Activated naive CD8-positive, alpha-beta T cell treated with anti-CD3 and anti-CD28 coated beads for 36 hours (primary cell): ENCODE measurements at regions not wholly inside any gene's neighbourhood (a gene's known extent, or its start where the extent isn't known, plus 50 kb on each side); places are given as distances from the start of the nearest gene placed in this dataset.

Source experiments
- DNase-seq: peaks from one replicate; pipeline ENCODE4 v3.0.0; 2021
- H3K27ac Mint-ChIP-seq: one replicate; pipeline ENCODE4 v1.8.0; 2022; ENCODE audit warnings: mild to moderate bottlenecking, moderate library complexity, mixed read lengths
- H3K27me3 Mint-ChIP-seq: one replicate; pipeline ENCODE4 v1.8.0; 2022; ENCODE audit warnings: mild to moderate bottlenecking, mixed read lengths
- H3K36me3 Mint-ChIP-seq: one replicate; pipeline ENCODE4 v1.8.0; 2021; ENCODE audit warnings: mild to moderate bottlenecking, mixed read lengths
- H3K4me1 Mint-ChIP-seq: one replicate; pipeline ENCODE4 v1.8.0; 2021; ENCODE audit warnings: mixed read lengths
- H3K4me3 Mint-ChIP-seq: one replicate; pipeline ENCODE4 v1.8.0; 2022; ENCODE audit warnings: mild to moderate bottlenecking, moderate library complexity, mixed read lengths
- H3K9me3 Mint-ChIP-seq: one replicate; pipeline ENCODE4 v1.8.0; 2022; ENCODE audit warnings: mixed read lengths

DNA sequence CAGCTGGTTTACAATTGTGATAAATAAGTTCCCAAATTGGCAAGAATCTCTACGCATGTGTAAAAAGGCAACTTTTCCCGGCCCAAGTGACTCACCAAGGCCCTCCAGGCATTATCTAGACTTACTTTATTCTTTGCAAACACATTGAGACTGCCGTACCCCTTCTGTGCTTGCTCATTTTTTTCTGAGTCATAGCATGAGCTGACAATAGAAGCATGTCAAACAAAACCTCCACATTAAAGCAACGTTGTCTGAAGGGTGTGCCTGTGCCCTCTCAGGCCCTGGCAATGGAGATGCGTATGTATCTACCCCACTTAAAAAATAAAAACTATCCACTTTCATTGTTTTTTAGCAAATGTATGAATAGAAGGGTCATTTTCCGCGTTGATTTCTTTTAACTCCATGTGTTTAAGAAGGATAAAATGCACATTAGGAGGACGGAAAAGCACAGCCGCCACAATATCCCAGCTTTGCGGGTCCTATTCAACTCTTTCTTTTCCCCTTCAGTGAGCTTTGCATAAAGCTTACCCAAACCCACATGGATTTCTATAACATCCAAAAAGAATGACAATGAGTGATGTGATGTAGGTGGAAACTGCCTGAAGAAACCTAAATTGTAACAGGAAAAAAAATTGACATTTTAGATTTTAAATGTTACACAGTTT, 298.2 kb downstream of the CDCA7 start:
- DNase-seq, result no peak
- Mint-ChIP-seq H3K36me3 (no peaks in the 10 kb centered on the region), H3K27ac (no peak overlapping the region), H3K27me3 (peaks cover 13% of the 10 kb centered on the region), H3K4me1 (no peaks in the 10 kb centered on the region), H3K9me3 (peaks cover 3% of the 10 kb centered on the region), H3K4me3 (no peak overlapping the region)

GRCh38 chr2:173653432-173653805, 298.7 kb downstream of the CDCA7 start:
- peaks cover 3% of the 10 kb centered on the region for H3K9me3 Mint-ChIP-seq
- H3K27ac Mint-ChIP-seq, result no peak overlapping the region
- no peak for DNase-seq
- H3K27me3 Mint-ChIP-seq, result peaks cover 13% of the 10 kb centered on the region
- no peaks in the 10 kb centered on the region for H3K36me3 Mint-ChIP-seq
- no peak overlapping the region for H3K4me3 Mint-ChIP-seq
- H3K4me1 Mint-ChIP-seq, result no peaks in the 10 kb centered on the region

DNA sequence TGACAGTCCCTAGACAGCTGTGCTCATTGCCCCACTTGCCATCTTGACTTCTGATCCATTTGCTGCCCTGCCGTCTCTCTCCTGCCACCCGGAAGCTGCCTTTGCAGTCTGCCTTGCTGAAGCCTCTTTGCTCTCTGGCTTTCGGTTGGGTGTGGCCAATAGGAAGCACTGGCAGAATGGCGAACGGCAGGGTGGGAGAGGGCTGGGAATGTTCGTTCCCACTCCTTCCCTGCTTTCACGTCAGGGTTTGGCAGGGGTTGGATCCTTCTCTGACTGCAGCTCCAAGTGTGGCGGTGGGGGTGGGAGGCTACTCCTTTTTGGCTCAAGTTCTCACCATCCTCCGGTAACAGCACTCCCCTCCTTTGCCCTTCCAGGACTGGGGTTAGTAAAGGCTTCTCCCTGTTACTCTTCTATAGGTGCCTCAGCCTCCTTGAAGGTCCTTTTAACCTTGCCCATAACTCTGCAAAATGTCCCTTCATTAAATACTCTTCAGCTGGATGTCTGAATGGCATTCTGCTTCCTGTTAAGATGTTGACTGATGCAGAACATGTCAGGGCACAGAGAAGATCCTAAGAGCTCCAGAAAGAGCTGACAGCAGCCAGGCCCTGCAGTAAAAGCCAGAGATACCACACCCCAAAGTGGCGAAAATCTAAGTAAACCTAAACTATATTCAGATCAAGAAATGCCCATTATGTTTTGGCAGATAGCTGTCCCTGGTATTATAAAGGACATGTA, 299.7 kb downstream of the CDCA7 start:
- Mint-ChIP-seq H3K27me3 (peaks cover 13% of the 10 kb centered on the region), H3K4me3 (no peak overlapping the region), H3K4me1 (no peaks in the 10 kb centered on the region), H3K9me3 (peaks cover 3% of the 10 kb centered on the region), H3K36me3 (no peaks in the 10 kb centered on the region), H3K27ac (no peak overlapping the region)
- no peak for DNase-seq

DNA sequence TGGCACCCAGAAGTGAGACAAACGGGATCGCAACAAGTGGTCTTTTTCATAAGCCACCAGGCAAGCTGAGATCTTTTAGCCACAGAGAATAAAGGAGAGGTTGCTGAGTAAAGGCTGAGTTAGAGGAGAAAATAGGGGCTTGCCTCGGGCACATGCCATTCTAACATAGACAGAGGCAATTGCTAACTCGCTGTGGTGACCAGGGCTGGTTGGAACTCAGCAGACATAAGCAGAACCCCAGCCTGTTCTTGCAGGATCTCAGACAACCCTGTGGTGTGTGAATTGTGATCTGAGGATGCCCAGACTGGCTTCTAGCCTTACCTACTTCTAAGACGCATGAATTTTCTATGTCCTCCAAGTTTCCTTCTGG, 300.2 kb downstream of the CDCA7 start:
- no peaks in the 10 kb centered on the region for H3K36me3 Mint-ChIP-seq
- no peak for DNase-seq
- peaks cover 13% of the 10 kb centered on the region for H3K27me3 Mint-ChIP-seq

GRCh38 chr2:173656086-173656485, 301.4 kb downstream of the CDCA7 start:
- no peak overlapping the region for H3K4me3 Mint-ChIP-seq

More for the DNA sequence above, 300.2 kb downstream of the CDCA7 start:
- H3K27ac Mint-ChIP-seq, result no peak overlapping the region
- no peak overlapping the region for H3K4me3 Mint-ChIP-seq
- H3K9me3 Mint-ChIP-seq, result peaks cover 3% of the 10 kb centered on the region
- no peaks in the 10 kb centered on the region for H3K4me1 Mint-ChIP-seq

DNA sequence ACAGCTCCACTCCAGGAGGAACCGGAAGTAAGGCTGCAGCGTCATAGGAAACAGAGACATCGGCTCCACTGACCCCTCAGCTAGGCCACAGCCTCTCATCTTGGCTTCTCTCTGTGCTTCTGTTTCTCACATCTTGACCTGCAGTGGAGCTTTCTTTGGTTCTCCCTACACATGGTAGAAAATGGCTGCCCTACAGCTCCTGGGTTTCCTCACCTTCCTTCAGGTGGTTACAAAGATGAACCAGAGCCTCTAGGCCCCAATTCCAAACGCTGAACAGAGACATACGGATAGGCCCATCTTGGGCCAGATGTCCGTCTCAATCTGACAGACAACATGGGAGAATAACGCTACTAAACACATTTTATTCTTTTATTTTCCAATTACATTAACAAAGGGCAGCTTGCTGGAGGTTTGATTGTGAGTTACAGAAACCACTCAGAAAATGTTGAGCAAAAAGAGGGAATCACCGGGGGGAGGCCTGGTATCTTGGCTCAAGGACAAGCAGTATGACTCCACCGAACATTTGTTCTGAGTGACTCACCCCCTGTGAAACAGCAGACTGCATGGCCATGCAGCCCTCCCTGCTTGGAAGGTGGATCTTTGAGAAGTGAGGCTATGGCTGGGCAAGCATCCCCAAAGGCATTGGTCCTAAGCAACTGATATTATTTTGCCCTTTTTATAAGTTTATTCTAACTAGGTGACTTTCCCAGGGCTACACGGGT, 303.5 kb downstream of the CDCA7 start:
- no peak for DNase-seq
- no peaks in the 10 kb centered on the region for H3K9me3 Mint-ChIP-seq
- no peaks in the 10 kb centered on the region for H3K36me3 Mint-ChIP-seq
- H3K4me3 Mint-ChIP-seq, result no peak overlapping the region
- no peaks in the 10 kb centered on the region for H3K4me1 Mint-ChIP-seq
- H3K27ac Mint-ChIP-seq, result no peak overlapping the region
- peaks cover 20% of the 10 kb centered on the region for H3K27me3 Mint-ChIP-seq

More at GRCh38 chr2:173656086-173656485, 301.4 kb downstream of the CDCA7 start:
- H3K9me3 Mint-ChIP-seq, result peaks cover 3% of the 10 kb centered on the region
- DNase-seq, result no peak
- H3K27me3 Mint-ChIP-seq, result peaks cover 18% of the 10 kb centered on the region
- H3K36me3 Mint-ChIP-seq, result no peaks in the 10 kb centered on the region
- H3K4me1 Mint-ChIP-seq, result no peaks in the 10 kb centered on the region
- no peak overlapping the region for H3K27ac Mint-ChIP-seq

GRCh38 chr2:173658946-173659371, 304.3 kb downstream of the CDCA7 start:
- H3K27ac Mint-ChIP-seq, result no peak overlapping the region
- H3K4me1 Mint-ChIP-seq, result no peaks in the 10 kb centered on the region
- no peaks in the 10 kb centered on the region for H3K9me3 Mint-ChIP-seq
- DNase-seq, result no peak
- no peaks in the 10 kb centered on the region for H3K36me3 Mint-ChIP-seq
- peaks cover 20% of the 10 kb centered on the region for H3K27me3 Mint-ChIP-seq
- H3K4me3 Mint-ChIP-seq, result no peak overlapping the region

- no peaks in the 10 kb centered on the region for H3K9me3 Mint-ChIP-seq
- no peak overlapping the region for H3K4me3 Mint-ChIP-seq
- no peak overlapping the region for H3K27ac Mint-ChIP-seq
- H3K27me3 Mint-ChIP-seq, result peaks cover 15% of the 10 kb centered on the region
- H3K36me3 Mint-ChIP-seq, result no peaks in the 10 kb centered on the region
- no peak for DNase-seq
- H3K4me1 Mint-ChIP-seq, result no peaks in the 10 kb centered on the region
These were observed 304.8 kb downstream of the CDCA7 start for GRCh38 chr2:173659509-173659908.

DNA sequence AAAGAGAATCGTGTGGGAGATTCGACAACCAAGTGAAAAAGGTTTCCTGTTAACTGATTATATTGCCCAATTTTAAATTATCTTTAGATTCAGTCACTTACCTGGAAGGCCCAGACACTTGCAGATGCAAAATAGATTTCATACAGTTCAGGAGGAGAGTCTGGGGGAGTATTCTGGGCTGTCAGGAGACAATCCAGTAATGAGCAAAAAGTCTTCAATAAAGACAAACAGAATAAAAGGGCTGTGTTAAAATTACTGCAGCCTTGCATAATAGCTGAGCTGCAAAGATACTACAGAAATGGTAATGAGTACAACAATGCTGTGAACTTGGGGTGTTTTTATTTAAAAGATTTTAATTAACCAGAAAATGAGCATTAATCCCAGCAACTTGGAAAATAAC, 303.6 kb downstream of the SP3 start:
- H3K27me3 Mint-ChIP-seq, result peaks cover 12% of the 10 kb centered on the region
- no peak overlapping the region for H3K27ac Mint-ChIP-seq
- DNase-seq, result no peak
- no peak overlapping the region for H3K4me3 Mint-ChIP-seq
- H3K4me1 Mint-ChIP-seq, result no peaks in the 10 kb centered on the region
- H3K9me3 Mint-ChIP-seq, result no peaks in the 10 kb centered on the region
- H3K36me3 Mint-ChIP-seq, result no peaks in the 10 kb centered on the region

GRCh38 chr2:173663353-173663752, 301.8 kb downstream of the SP3 start:
- Mint-ChIP-seq H3K36me3 (no peaks in the 10 kb centered on the region), H3K27me3 (peaks cover 19% of the 10 kb centered on the region), H3K4me3 (no peak overlapping the region), H3K27ac (no peak overlapping the region), H3K9me3 (no peaks in the 10 kb centered on the region), H3K4me1 (no peaks in the 10 kb centered on the region)
- DNase-seq, result no peak

DNA sequence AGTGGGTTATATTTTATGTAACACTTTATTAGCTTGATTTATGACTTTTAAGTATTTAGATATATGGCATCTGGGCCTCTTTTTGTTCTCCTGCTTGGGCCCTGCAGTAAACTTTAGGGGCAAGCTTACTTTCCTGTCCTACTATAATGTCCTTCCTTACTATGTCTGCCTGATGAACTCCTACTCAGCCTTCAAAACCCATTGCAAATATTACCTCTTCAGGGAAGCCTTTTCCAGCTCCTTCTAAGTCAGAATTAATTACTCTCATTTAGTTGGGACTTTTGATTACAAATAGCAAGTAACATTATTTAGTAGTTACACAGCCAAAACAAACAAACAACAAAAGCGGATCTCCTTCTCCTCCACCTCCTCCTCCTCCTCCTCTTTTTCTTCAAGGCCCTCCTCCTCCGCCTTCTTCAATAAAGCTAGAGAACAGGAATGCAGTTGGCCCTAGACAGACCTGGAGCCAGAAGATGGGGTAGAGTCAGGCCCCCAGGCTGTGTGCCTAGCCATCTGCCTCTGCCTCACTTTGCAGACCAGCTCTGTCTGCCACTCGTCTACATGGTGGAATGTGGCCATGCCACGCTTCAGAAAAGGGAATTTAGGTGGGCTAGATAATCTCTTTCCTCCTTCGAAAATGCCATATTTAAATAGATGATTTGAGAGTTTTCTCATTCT, 301.2 kb downstream of the SP3 start:
- Mint-ChIP-seq H3K27ac (no peak overlapping the region), H3K4me1 (no peaks in the 10 kb centered on the region), H3K9me3 (no peaks in the 10 kb centered on the region), H3K36me3 (no peaks in the 10 kb centered on the region), H3K27me3 (peaks cover 21% of the 10 kb centered on the region), H3K4me3 (no peak overlapping the region)
- DNase-seq, result no peak

DNA sequence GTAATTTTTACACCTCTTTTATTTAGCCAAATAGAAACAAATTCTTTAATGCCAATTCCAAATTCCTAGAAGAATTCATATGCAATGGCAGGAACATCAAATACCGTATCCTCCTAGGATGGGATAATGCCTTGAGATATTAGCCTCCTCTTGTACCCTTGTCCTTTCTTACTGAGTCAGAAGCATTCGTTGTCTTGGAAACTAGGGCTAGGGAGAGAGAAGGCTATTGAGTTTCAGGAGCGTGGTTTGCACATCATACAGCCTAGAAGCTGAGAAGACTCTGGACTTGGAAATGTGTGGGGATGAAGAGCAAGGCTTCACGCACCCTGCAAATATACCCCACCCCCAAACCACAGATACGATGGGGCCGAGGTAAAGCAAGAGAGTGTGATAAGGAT, 300.7 kb downstream of the SP3 start:
- no peak overlapping the region for H3K4me3 Mint-ChIP-seq
- no peaks in the 10 kb centered on the region for H3K36me3 Mint-ChIP-seq
- H3K4me1 Mint-ChIP-seq, result no peaks in the 10 kb centered on the region
- no peak for DNase-seq
- H3K27ac Mint-ChIP-seq, result no peak overlapping the region
- peaks cover 26% of the 10 kb centered on the region for H3K27me3 Mint-ChIP-seq
- no peaks in the 10 kb centered on the region for H3K9me3 Mint-ChIP-seq

DNA sequence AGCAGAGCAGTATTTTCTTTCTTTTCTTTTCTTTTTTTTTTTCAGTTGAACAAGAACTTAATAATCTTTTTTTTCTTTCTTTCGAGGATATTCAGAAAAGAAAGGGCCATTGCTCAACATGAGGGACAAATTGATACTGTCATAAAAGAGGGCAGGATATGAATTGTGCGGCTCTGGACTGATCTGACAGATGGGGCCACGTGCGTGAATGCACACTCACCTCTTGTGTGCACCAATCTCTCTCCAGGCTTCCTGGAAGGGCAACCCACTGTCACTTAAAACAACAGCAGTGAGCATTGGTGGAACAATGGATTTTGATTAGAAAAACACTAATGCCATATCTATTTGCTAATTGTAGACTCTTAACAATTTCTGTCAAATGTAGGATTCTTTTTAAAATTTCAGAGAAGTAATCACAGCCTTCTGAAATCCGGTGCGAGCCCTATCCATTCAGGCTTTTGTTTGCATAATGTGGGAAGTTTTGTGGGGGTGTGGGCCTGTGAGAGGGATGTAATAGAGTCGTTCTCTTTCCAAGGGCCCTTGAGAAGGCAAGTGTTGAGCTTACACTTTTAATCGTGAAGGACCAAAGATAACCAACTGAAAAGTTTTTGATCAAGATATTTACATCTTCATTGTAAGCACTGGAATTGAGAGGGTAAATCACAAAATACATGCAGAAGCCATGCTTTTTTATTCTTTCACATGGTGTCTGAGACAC, 298.8 kb downstream of the SP3 start:
- peaks cover 22% of the 10 kb centered on the region for H3K27me3 Mint-ChIP-seq
- no peaks in the 10 kb centered on the region for H3K4me1 Mint-ChIP-seq
- no peaks in the 10 kb centered on the region for H3K9me3 Mint-ChIP-seq
- H3K36me3 Mint-ChIP-seq, result no peaks in the 10 kb centered on the region
- H3K27ac Mint-ChIP-seq, result no peak overlapping the region
- no peak for DNase-seq
- H3K4me3 Mint-ChIP-seq, result no peak overlapping the region

DNA sequence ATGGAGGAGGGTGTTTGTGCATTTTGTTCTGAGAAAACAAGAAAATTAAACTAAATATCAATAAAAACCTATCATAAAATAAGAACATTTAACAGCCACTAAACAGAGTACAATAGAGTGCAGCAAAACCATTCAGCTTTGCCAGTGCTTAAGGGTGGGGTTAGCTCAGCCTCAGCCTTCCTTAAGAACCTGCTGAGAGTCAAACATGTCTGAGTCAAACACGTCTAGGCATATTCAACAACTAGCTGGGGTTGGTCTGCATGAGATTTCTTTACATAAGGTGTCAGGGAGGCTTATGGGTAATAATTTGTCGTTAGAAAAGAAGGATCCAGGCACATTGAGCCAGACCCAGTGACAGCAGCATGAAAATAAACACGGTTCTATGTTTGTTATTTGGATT, 298.2 kb downstream of the SP3 start:
- DNase-seq, result no peak
- Mint-ChIP-seq H3K4me3 (no peak overlapping the region), H3K27ac (no peak overlapping the region), H3K36me3 (no peaks in the 10 kb centered on the region), H3K4me1 (no peaks in the 10 kb centered on the region), H3K27me3 (peaks cover 22% of the 10 kb centered on the region), H3K9me3 (no peaks in the 10 kb centered on the region)

DNA sequence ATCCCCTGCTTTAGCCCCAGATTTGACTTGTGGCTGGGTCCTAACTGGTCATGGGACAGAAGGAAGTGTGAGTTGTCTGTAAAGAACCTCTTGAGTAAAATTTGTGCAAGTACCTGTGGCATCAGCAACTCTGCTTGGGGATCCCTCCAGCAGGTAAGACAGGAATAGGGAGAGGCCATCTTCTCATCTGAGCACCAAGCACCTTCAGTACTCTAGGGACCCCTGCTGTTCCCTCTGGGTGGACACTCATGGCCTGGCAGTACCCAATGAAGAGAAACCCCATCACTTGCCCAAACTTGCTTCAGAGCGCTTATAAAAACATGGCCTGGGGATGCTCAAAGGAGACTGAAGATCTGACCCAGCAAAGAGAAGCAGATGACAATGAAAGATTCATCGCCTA, 297.8 kb downstream of the SP3 start:
- Mint-ChIP-seq H3K9me3 (no peaks in the 10 kb centered on the region), H3K27me3 (peaks cover 22% of the 10 kb centered on the region), H3K36me3 (no peaks in the 10 kb centered on the region), H3K27ac (no peak overlapping the region), H3K4me1 (no peaks in the 10 kb centered on the region), H3K4me3 (no peak overlapping the region)
- no peak for DNase-seq
